SK-N-SH (cell line): ENCODE measurements at regions not wholly inside any gene's neighbourhood (a gene's known extent, or its start where the extent isn't known, plus 50 kb on each side); places are given as distances from the start of the nearest gene placed in this dataset.

Experiments
- CTCF ChIA-PET: fragments of 300-600, 350-600 bp; formaldehyde crosslinking; extraction: SDS; loops from one replicate; lab custom pipeline; 2021; lab: Yijun Ruan, JAX
- POLR2A ChIA-PET: fragments of 350-600 bp; sonication (Branson Sonifier 250); formaldehyde crosslinking; extraction: SDS; loops from one replicate; lab custom pipeline; 2020; ENCODE audit warnings: antibody characterized with exemption, inconsistent platforms; lab: Yijun Ruan, JAX
- DNase-seq: peaks from one replicate; pipeline ENCODE4 v3.0.0; 2012
- H2AFZ ChIP-seq: fragments of 200-600 bp; sonication (generic); 2 replicates; pipeline ENCODE4 v1.8.1; 2016; ENCODE audit warnings: antibody characterized with exemption, mild to moderate bottlenecking, low read depth
- H3F3A ChIP-seq: fragments of 200-600 bp; sonication (generic); replicated peaks from 2 replicates; pipeline ENCODE3; 2016; ENCODE audit warnings: antibody characterized with exemption, mild to moderate bottlenecking; ENCODE audit not compliant: insufficient read depth
- H3K27ac ChIP-seq, 2 experiments: fragments of 200-500 bp in 1 of 2; fragments of 200-600 bp in 1 of 2; sonication (Bioruptor generic) in 1 of 2; sonication (generic), shearing (Covaris generic) in 1 of 2; 2 replicates each; pipeline versions ENCODE4 v1.5.1 to v1.6.1; 2014 to 2016; ENCODE audit warnings: low read depth in 2 of 2, inconsistent platforms in 1 of 2, low read length in 1 of 2, mild to moderate bottlenecking in 1 of 2, mixed read lengths in 1 of 2
- H3K27me3 ChIP-seq: fragments of 200-600 bp; sonication (generic), shearing (Covaris generic); 2 replicates; pipeline ENCODE4 v1.6.1; 2016; ENCODE audit warnings: mixed run types; ENCODE audit not compliant: insufficient read depth
- H3K36me3 ChIP-seq, 2 experiments: fragments of 200-500 bp in 1 of 2; fragments of 200-600 bp in 1 of 2; sonication (Bioruptor generic) in 1 of 2; sonication (generic) in 1 of 2; replicated peaks in 1 of 2; 2 replicates each; pipeline versions ENCODE3 to v1.5.1; 2014 to 2016; ENCODE audit warnings: low read length in 1 of 2, mild to moderate bottlenecking in 1 of 2; ENCODE audit not compliant: insufficient read depth in 2 of 2, control insufficient read depth in 1 of 2
- H3K4me1 ChIP-seq, 2 experiments: fragments of 200-500 bp in 1 of 2; fragments of 200-600 bp in 1 of 2; sonication (Bioruptor generic) in 1 of 2; sonication (generic), shearing (Covaris generic) in 1 of 2; 2 replicates each; pipeline versions ENCODE4 v1.5.1 to v1.6.1; 2014 to 2016; ENCODE audit warnings: low read depth in 1 of 2, low read length in 1 of 2, mixed run types in 1 of 2; ENCODE audit not compliant: insufficient read depth in 2 of 2, control insufficient read depth in 1 of 2
- H3K4me2 ChIP-seq: fragments of 200-600 bp; sonication (generic), shearing (Covaris generic); 2 replicates; pipeline ENCODE4 v1.6.1; 2017; ENCODE audit warnings: mixed run types
- H3K4me3 ChIP-seq, 2 experiments: fragments of 200-500 bp in 1 of 2; fragments of 200-600 bp in 1 of 2; sonication (Bioruptor generic) in 1 of 2; sonication (generic), shearing (Covaris generic) in 1 of 2; 2 replicates each; pipeline versions ENCODE4 v1.5.1 to v1.8.1; 2014 to 2016; ENCODE audit warnings: low read depth in 2 of 2, inconsistent platforms in 1 of 2, low read length in 1 of 2, mild to moderate bottlenecking in 1 of 2, mixed read lengths in 1 of 2, moderate library complexity in 1 of 2
- H3K79me2 ChIP-seq: fragments of 200-600 bp; sonication (generic); 2 replicates; pipeline ENCODE4 v1.8.1; 2017; ENCODE audit warnings: mild to moderate bottlenecking; ENCODE audit not compliant: insufficient read depth
- H3K9ac ChIP-seq: fragments of 200-600 bp; sonication (generic); 2 replicates; pipeline ENCODE4 v1.6.1; 2017; ENCODE audit warnings: mixed run types
- H3K9me2 ChIP-seq: fragments of 200-600 bp; sonication (generic); 2 replicates; pipeline ENCODE4 v1.6.1; 2017; ENCODE audit warnings: mixed run types
- H3K9me3 ChIP-seq: fragments of 200-600 bp; sonication (generic); 2 replicates; pipeline ENCODE4 v1.6.1; 2017; ENCODE audit warnings: mixed run types, mild to moderate bottlenecking, moderate library complexity
- H4K20me1 ChIP-seq: fragments of 200-600 bp; sonication (generic); 2 replicates; pipeline ENCODE4 v1.6.1; 2017; ENCODE audit warnings: mild to moderate bottlenecking, mixed run types; ENCODE audit not compliant: insufficient read depth
- EP300 ChIP-seq, 2 experiments: IDR thresholded peaks; 2 replicates each; pipeline versions ENCODE4 v1.4.0 to v1.6.1; 2012; ENCODE audit warnings: borderline replicate concordance in 1 of 2, low read depth in 1 of 2, low read length in 1 of 2
- FOXJ3 ChIP-seq: sonication (generic); formaldehyde crosslinking; IDR thresholded peaks from 2 replicates; pipeline ENCODE4 v1.5.1; 2020; ENCODE audit warnings: mild to moderate bottlenecking, missing genetic modification reagents
- FOXM1 ChIP-seq: IDR thresholded peaks from 2 replicates; pipeline ENCODE4 v1.4.0; 2012; ENCODE audit warnings: low read depth, mild to moderate bottlenecking
- GABPA ChIP-seq: IDR thresholded peaks from 2 replicates; pipeline ENCODE4 v1.4.0; 2012; ENCODE audit warnings: low read depth, mild to moderate bottlenecking
- GATA2 ChIP-seq: sonication (generic); formaldehyde crosslinking; IDR thresholded peaks from 2 replicates; pipeline ENCODE4 v1.5.0; 2020; ENCODE audit warnings: mild to moderate bottlenecking, missing genetic modification reagents
- MXI1 ChIP-seq: IDR thresholded peaks from 2 replicates; pipeline ENCODE4 v1.6.1; 2012; ENCODE audit warnings: mild to moderate bottlenecking, low read depth, low read length, improper control_type of control experiment
- NRF1 ChIP-seq: IDR thresholded peaks from 2 replicates; pipeline ENCODE4 v1.6.1; 2012; ENCODE audit warnings: low read depth, mild to moderate bottlenecking, low read length
- REST ChIP-seq: IDR thresholded peaks from 2 replicates; pipeline ENCODE4 v1.6.1; 2012; ENCODE audit warnings: mild to moderate bottlenecking, low read depth, low read length, moderate library complexity
- RXRA ChIP-seq: IDR thresholded peaks from 2 replicates; pipeline ENCODE4 v1.4.0; 2012; ENCODE audit warnings: low read depth, mild to moderate bottlenecking, borderline replicate concordance
- SIN3A ChIP-seq: IDR thresholded peaks from 2 replicates; pipeline ENCODE4 v1.6.1; 2012; ENCODE audit warnings: low read depth, mild to moderate bottlenecking, low read length, moderate library complexity, borderline replicate concordance
- SMC3 ChIP-seq: IDR thresholded peaks from 2 replicates; pipeline ENCODE4 v1.6.1; 2012; ENCODE audit warnings: low read depth, low read length, improper control_type of control experiment
- TAF1 ChIP-seq: IDR thresholded peaks from 2 replicates; pipeline ENCODE4 v1.6.1; 2012; ENCODE audit warnings: low read depth, mild to moderate bottlenecking, low read length, moderate library complexity, borderline replicate concordance
- YY1 ChIP-seq: IDR thresholded peaks from 2 replicates; pipeline ENCODE4 v1.4.0; 2012; ENCODE audit warnings: low read depth, mild to moderate bottlenecking
- WGBS: methylation state at CpG from one replicate; pipeline ENCODE4 v1.1.6; 2017; ENCODE audit warnings: low lambda C conversion rate; 5-methylcytosine and 5-hydroxymethylcytosine counted together
- TF ChIP-seq, protein P1 (sequence below): fragments of 150-350 bp; IDR thresholded peaks from 2 replicates; pipeline ENCODE4 v1.6.1; 2017; ENCODE audit warnings: antibody characterized with exemption, low read length, low read depth, borderline replicate concordance
- TF ChIP-seq, protein P2 (sequence below): IDR thresholded peaks from 2 replicates; pipeline ENCODE4; 2012

DNA sequence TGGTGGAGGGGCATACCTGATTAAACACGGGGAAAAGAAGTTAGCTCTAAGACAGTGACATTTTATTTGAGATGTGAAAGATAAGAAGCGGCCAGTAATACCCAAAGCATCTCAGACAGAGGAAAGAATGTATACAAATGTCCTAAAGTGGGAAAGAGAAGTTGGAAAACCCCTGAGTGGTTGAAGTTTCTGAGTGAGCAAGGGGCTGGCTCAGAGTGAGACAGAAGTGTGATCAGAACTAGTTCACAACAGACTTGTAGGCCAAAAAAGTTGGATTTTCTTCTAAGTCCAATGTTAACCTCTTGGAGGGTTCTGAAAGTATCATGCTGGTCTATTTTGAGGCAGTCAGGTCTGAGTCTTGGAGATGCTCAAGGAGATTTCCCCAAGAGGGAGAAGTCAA, 608.7 kb downstream of the SOX6 start:
- 10% methylated on average over 2 of the region's 2 CpGs for WGBS
- no peak overlapping the region for H2AFZ ChIP-seq
- no peak for DNase-seq
- H3K9ac ChIP-seq = no peak overlapping the region
- TF ChIP-seq GATA2 (CRISPR knock-in tag) (no peak), YY1 (no peak), NRF1 (no peak), SMC3 (no peak), RXRA (no peak), FOXJ3 (CRISPR knock-in tag) (no peak), EP300 (IDR thresholded peaks at IDR 0.05; ENCODE audit: borderline replicate concordance in 1 of 2, low read depth in 1 of 2, low read length in 1 of 2) (no peak), REST (no peak), TAF1 (no peak)
- TF ChIP-seq, protein P1, sequence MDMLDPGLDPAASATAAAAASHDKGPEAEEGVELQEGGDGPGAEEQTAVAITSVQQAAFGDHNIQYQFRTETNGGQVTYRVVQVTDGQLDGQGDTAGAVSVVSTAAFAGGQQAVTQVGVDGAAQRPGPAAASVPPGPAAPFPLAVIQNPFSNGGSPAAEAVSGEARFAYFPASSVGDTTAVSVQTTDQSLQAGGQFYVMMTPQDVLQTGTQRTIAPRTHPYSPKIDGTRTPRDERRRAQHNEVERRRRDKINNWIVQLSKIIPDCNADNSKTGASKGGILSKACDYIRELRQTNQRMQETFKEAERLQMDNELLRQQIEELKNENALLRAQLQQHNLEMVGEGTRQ = no peak
- TF ChIP-seq, protein P2, sequence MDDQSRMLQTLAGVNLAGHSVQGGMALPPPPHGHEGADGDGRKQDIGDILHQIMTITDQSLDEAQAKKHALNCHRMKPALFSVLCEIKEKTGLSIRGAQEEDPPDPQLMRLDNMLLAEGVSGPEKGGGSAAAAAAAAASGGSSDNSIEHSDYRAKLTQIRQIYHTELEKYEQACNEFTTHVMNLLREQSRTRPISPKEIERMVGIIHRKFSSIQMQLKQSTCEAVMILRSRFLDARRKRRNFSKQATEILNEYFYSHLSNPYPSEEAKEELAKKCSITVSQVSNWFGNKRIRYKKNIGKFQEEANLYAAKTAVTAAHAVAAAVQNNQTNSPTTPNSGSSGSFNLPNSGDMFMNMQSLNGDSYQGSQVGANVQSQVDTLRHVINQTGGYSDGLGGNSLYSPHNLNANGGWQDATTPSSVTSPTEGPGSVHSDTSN = no peak
- H3K27me3 ChIP-seq = no peaks in the 10 kb centered on the region
- H3K79me2 ChIP-seq = no peaks in the 10 kb centered on the region
- no peaks in the 10 kb centered on the region for H3K9me3 ChIP-seq
- POLR2A ChIA-PET = no interaction called here
- peaks cover 0 to 25% of the 10 kb centered on the region in 2 experiments; a peak in 2 of 4 replicates for H3K4me1 ChIP-seq
- no peaks in the 10 kb centered on the region for H4K20me1 ChIP-seq
- H3K9me2 ChIP-seq = no peaks in the 10 kb centered on the region
- no peaks in the 10 kb centered on the region for H3K36me3 ChIP-seq
- no peak overlapping the region for H3K4me2 ChIP-seq
- no peak overlapping the region for H3K4me3 ChIP-seq
- H3K27ac ChIP-seq = no peak overlapping the region; a peak in 1 of 4 replicates
- H3F3A ChIP-seq = no peaks in the 10 kb centered on the region
- CTCF ChIA-PET = interaction anchor here (1.1 to 3.0 kb wide), 2 partner anchors 98 to 99 kb away, joined by 3 to 13 read pairs; no protein-coding TSS in a partner anchor

DNA sequence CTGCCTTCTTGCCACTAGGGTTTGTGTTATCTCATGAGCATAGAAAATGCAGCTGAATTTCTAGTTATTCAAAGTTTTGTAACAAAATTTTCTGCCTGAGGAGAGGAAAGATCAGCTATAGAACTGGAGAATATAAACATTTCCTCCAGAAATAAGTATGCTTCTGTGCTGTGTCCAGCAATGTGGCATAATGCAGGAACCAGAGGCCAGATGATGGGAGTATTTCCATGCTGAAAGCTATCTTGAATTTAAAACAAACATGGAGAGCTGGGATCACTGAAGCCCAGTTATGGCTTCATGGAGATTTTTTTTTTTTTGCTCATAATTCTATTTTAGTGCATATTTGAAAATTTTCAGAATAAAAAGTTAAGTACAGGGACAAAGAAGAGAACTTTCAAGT, 608.2 kb downstream of the SOX6 start:
- DNase-seq = no peak
- no peaks in the 10 kb centered on the region for H3K27me3 ChIP-seq
- H3K4me1 ChIP-seq = peaks cover 0 to 21% of the 10 kb centered on the region in 2 experiments; a peak in 2 of 4 replicates
- ChIA-PET POLR2A (interaction anchor here (1.6 kb wide), 1 partner anchor 40 kb away, joined by 8 read pairs; no protein-coding TSS in a partner anchor), CTCF (interaction anchor here (1.1 to 3.0 kb wide), 3 partner anchors 98 to 859 kb away, joined by 3 to 13 read pairs (median 6); no protein-coding TSS in a partner anchor)
- no peaks in the 10 kb centered on the region for H3K79me2 ChIP-seq
- no peaks in the 10 kb centered on the region for H3K36me3 ChIP-seq
- no peak overlapping the region for H3K4me3 ChIP-seq
- no peaks in the 10 kb centered on the region for H3F3A ChIP-seq
- H2AFZ ChIP-seq = no peak overlapping the region
- H3K9ac ChIP-seq = no peak overlapping the region
- TF ChIP-seq SIN3A = no peak
- TF ChIP-seq GABPA = no peak
- TF ChIP-seq FOXM1 = no peak
- no peak for TF ChIP-seq MXI1
- H3K27ac ChIP-seq = peak overlapping the region in 1 of 2 experiments; percentile 53; a peak in 1 of 4 replicates
- no peak overlapping the region for H3K4me2 ChIP-seq
- no peaks in the 10 kb centered on the region for H3K9me2 ChIP-seq
- H4K20me1 ChIP-seq = no peaks in the 10 kb centered on the region
- no peaks in the 10 kb centered on the region for H3K9me3 ChIP-seq
